WERI-Rb-1 (cell line): ENCODE measurements at regions not wholly inside any gene's neighbourhood (a gene's known extent, or its start where the extent isn't known, plus 50 kb on each side); places are given as distances from the start of the nearest gene placed in this dataset.

Experiments
- DNase-seq: peaks from one replicate; pipeline ENCODE4 v3.0.0-alpha.2; 2020
- H3K27ac ChIP-seq: fragments of 250-450 bp; sonication (Bioruptor Pico); 2 replicates; pipeline ENCODE4 v1.5.1; 2020; ENCODE audit warnings: mild to moderate bottlenecking, moderate library complexity
- H3K27me3 ChIP-seq: fragments of 250-450 bp; sonication (Bioruptor Pico); 2 replicates; pipeline ENCODE4 v1.5.1; 2021; ENCODE audit warnings: mild to moderate bottlenecking, low read depth, moderate library complexity; ENCODE audit not compliant: insufficient read depth, severe bottlenecking
- H3K36me3 ChIP-seq: fragments of 250-450 bp; sonication (Bioruptor Pico); 2 replicates; pipeline ENCODE4 v1.5.1; 2020; ENCODE audit warnings: mild to moderate bottlenecking, moderate library complexity
- H3K4me3 ChIP-seq: 2 replicates; pipeline ENCODE4 v1.5.1; 2011; ENCODE audit warnings: low read depth, mild to moderate bottlenecking, control low read depth, low read length
- H3K9me3 ChIP-seq: fragments of 250-450 bp; sonication (Bioruptor Pico); 2 replicates; pipeline ENCODE4 v1.5.1; 2021; ENCODE audit warnings: mild to moderate bottlenecking, moderate library complexity; ENCODE audit not compliant: severe bottlenecking
- CTCF ChIP-seq: IDR thresholded peaks from 2 replicates; pipeline ENCODE4 v1.5.1; 2011; ENCODE audit warnings: low read depth, mild to moderate bottlenecking, control low read depth, inconsistent platforms, low read length

- Histone ChIP-seq H3K4me3 (no peak overlapping the region), H3K9me3 (no peaks in the 10 kb centered on the region), H3K27me3 (no peaks in the 10 kb centered on the region), H3K27ac (no peak overlapping the region), H3K36me3 (no peaks in the 10 kb centered on the region)
- DNase-seq = no peak
- TF ChIP-seq CTCF = no peak
Observed at GRCh38 chr11:80814813-80815212, 1374.0 kb upstream of the TENM4 start.

- no peak overlapping the region for H3K4me3 ChIP-seq
- no peaks in the 10 kb centered on the region for H3K27me3 ChIP-seq
- H3K9me3 ChIP-seq = no peaks in the 10 kb centered on the region
- no peaks in the 10 kb centered on the region for H3K36me3 ChIP-seq
- TF ChIP-seq CTCF = no peak
- DNase-seq = no peak
- H3K27ac ChIP-seq = no peak overlapping the region
Observed at GRCh38 chr11:80810695-80811094, 1369.9 kb upstream of the TENM4 start.

GRCh38 chr11:80798174-80798573 is 1357.3 kb upstream of the TENM4 start:
- H3K9me3 ChIP-seq = no peaks in the 10 kb centered on the region
- DNase-seq = peak; percentile 12
- H3K27ac ChIP-seq = no peak overlapping the region
- TF ChIP-seq CTCF = no peak
- H3K27me3 ChIP-seq = peaks cover 9% of the 10 kb centered on the region
- H3K4me3 ChIP-seq = no peak overlapping the region
- no peaks in the 10 kb centered on the region for H3K36me3 ChIP-seq

GRCh38 chr11:80783561-80783960 is 1342.7 kb upstream of the TENM4 start:
- H3K27ac ChIP-seq = no peak overlapping the region
- no peaks in the 10 kb centered on the region for H3K27me3 ChIP-seq
- H3K9me3 ChIP-seq = no peaks in the 10 kb centered on the region
- DNase-seq = no peak
- H3K4me3 ChIP-seq = no peak overlapping the region
- TF ChIP-seq CTCF = no peak
- H3K36me3 ChIP-seq = no peaks in the 10 kb centered on the region

GRCh38 chr11:80782135-80782885 is 1341.5 kb upstream of the TENM4 start:
- Histone ChIP-seq H3K4me3 (no peak overlapping the region), H3K27ac (no peak overlapping the region)
- DNase-seq = no peak

More at GRCh38 chr11:80782135-80782885, 1341.5 kb upstream of the TENM4 start:
- Histone ChIP-seq H3K27me3 (no peaks in the 10 kb centered on the region), H3K9me3 (no peaks in the 10 kb centered on the region), H3K36me3 (no peaks in the 10 kb centered on the region)
- no peak for TF ChIP-seq CTCF
